ENCODE measurements at regions not wholly inside any gene's neighbourhood (a gene's known extent, or its start where the extent isn't known, plus 50 kb on each side); places are given as distances from the start of the nearest gene placed in this dataset.

- Histone ChIP-seq H3K4me2 (ENCODE audit: low read length) (no peak overlapping the region), H4K20me1 (ENCODE audit: insufficient read depth, low read length) (no peaks in the 10 kb centered on the region), H3K9me3 (ENCODE audit: low read length) (no peaks in the 10 kb centered on the region), H2AFZ (ENCODE audit: low read length) (no peak overlapping the region), H3K4me3 (ENCODE audit: low read depth, low read length, poor library complexity, severe bottlenecking) (no peak overlapping the region), H3K36me3 (ENCODE audit: insufficient read depth, low read length) (no peaks in the 10 kb centered on the region), H3K79me2 (ENCODE audit: insufficient read depth, low read depth, low read length) (no peaks in the 10 kb centered on the region), H3K9me2 (ENCODE audit: insufficient read depth, low read length) (no peaks in the 10 kb centered on the region), H3K4me1 (ENCODE audit: insufficient read depth, low read length, poor library complexity, severe bottlenecking) (no peaks in the 10 kb centered on the region), H3K27ac (ENCODE audit: low read depth, low read length, poor library complexity, severe bottlenecking) (no peak overlapping the region)
- BruUV-seq (replicated peaks) = no TSS peak
- no peak for TF ChIP-seq CTCF (conservative IDR thresholded peaks at IDR 0.05; ENCODE audit: low read length)
- TF ChIP-seq EZH2phosphoT487 (IDR thresholded peaks at IDR 0.05; ENCODE audit: borderline replicate concordance, low read depth, low read length) = no peak
- DNase-seq (ENCODE audit: low spot score) = no peak
- intact Hi-C loops (cut with micrococcal nuclease; ENCODE audit: unreplicated experiment) = no loop called here
- ChIA-PET CTCF (ENCODE audit: unreplicated experiment) (interaction anchor here (0.6 kb wide), 1 partner anchor 1102 kb away, joined by 12 read pairs; no protein-coding TSS in a partner anchor), POLR2A (interaction anchor here (1.1 kb wide), 1 partner anchor 11 kb away, joined by 3 read pairs; no protein-coding TSS in a partner anchor)
Observed at GRCh38 chr2:242030858-242031257, 161.3 kb downstream of the RTP5 start.

GRCh38 chr2:242031481-242032019 lies 162.0 kb downstream of the RTP5 start:
- H3K9me3 ChIP-seq (ENCODE audit: low read length) = no peaks in the 10 kb centered on the region
- peak; percentile 7 for DNase-seq (ENCODE audit: low spot score)
- peak overlapping the region; percentile 18; the same call in 1 of the 2 replicates for H3K4me2 ChIP-seq (ENCODE audit: low read length)
- intact Hi-C loops (cut with micrococcal nuclease; ENCODE audit: unreplicated experiment) = no loop called here
- no TSS peak for BruUV-seq (replicated peaks)
- no peak overlapping the region for H3K4me3 ChIP-seq (ENCODE audit: low read depth, low read length, poor library complexity, severe bottlenecking)
- ChIA-PET CTCF (ENCODE audit: unreplicated experiment) (interaction anchor here (0.6 kb wide), 1 partner anchor 1102 kb away, joined by 12 read pairs; no protein-coding TSS in a partner anchor), POLR2A (interaction anchor here (1.1 kb wide), 1 partner anchor 11 kb away, joined by 3 read pairs; no protein-coding TSS in a partner anchor)
- no peaks in the 10 kb centered on the region for H4K20me1 ChIP-seq (ENCODE audit: insufficient read depth, low read length)
- H3K9me2 ChIP-seq (ENCODE audit: insufficient read depth, low read length) = no peaks in the 10 kb centered on the region
- H3K27ac ChIP-seq (ENCODE audit: low read depth, low read length, poor library complexity, severe bottlenecking) = no peak overlapping the region
- no peaks in the 10 kb centered on the region for H3K79me2 ChIP-seq (ENCODE audit: insufficient read depth, low read depth, low read length)
- H3K36me3 ChIP-seq (ENCODE audit: insufficient read depth, low read length) = no peaks in the 10 kb centered on the region
- 0 out of 2 replicates have a peak overlapping the region, but pooled peaks have one; percentile 47 for H2AFZ ChIP-seq (ENCODE audit: low read length)
- TF ChIP-seq CTCF (conservative IDR thresholded peaks at IDR 0.05; ENCODE audit: low read length) (no peak), EZH2phosphoT487 (IDR thresholded peaks at IDR 0.05; ENCODE audit: borderline replicate concordance, low read depth, low read length) (no peak)
- H3K4me1 ChIP-seq (ENCODE audit: insufficient read depth, low read length, poor library complexity, severe bottlenecking) = no peaks in the 10 kb centered on the region
